CD8-positive, alpha-beta memory T cell (primary cell): ENCODE measurements at regions not wholly inside any gene's neighbourhood (a gene's known extent, or its start where the extent isn't known, plus 50 kb on each side); places are given as distances from the start of the nearest gene placed in this dataset.

Source experiments
- CTCF ChIA-PET: fragments of 350-600 bp; sonication (Branson Sonifier 250); formaldehyde crosslinking; loops from one replicate; lab custom pipeline; 2021; ENCODE audit warnings: antibody characterized with exemption; lab: Charles Lee
- POLR2A ChIA-PET: fragments of 350-600 bp; sonication (Branson Sonifier 250); formaldehyde crosslinking; loops from one replicate; lab custom pipeline; 2021; ENCODE audit warnings: antibody characterized with exemption; lab: Charles Lee
- DNase-seq, 5 donors: peaks; one replicate each; pipeline versions ENCODE4 v3.0.0 to v3.0.0-alpha.2; 2020 to 2022; ENCODE audit warnings: mixed read lengths in 1 of 5
- H3K27ac ChIP-seq: one replicate; pipeline ENCODE4 v1.7.0; 2013; ENCODE audit warnings: low read depth, mild to moderate bottlenecking, low read length, moderate library complexity
- H3K27me3 ChIP-seq: 2 replicates; pipeline ENCODE4 v1.7.0; 2013; ENCODE audit warnings: low read length, mild to moderate bottlenecking; ENCODE audit not compliant: insufficient read depth, poor library complexity, severe bottlenecking
- H3K36me3 ChIP-seq: 2 replicates; pipeline ENCODE4 v1.7.0; 2013; ENCODE audit warnings: mild to moderate bottlenecking, low read length, moderate library complexity; ENCODE audit not compliant: insufficient read depth
- H3K4me1 ChIP-seq: 2 replicates; pipeline ENCODE4 v1.7.0; 2013; ENCODE audit warnings: mild to moderate bottlenecking, low read length, moderate library complexity; ENCODE audit not compliant: insufficient read depth
- H3K4me3 ChIP-seq: 2 replicates; pipeline ENCODE4 v1.7.0; 2013; ENCODE audit warnings: mild to moderate bottlenecking, low read length
- H3K9me3 ChIP-seq: 2 replicates; pipeline ENCODE4 v1.7.0; 2013; ENCODE audit warnings: mild to moderate bottlenecking, low read length
- H3K27ac Mint-ChIP-seq, 8 donors: one replicate each; pipeline ENCODE4 v1.8.0; 2020 to 2021; ENCODE audit warnings: mixed read lengths in 8 of 8, mild to moderate bottlenecking in 6 of 8, inconsistent platforms in 3 of 8, moderate library complexity in 3 of 8
- H3K27me3 Mint-ChIP-seq, 2 donors: one replicate each; pipeline ENCODE4 v1.8.0; 2020 to 2021; ENCODE audit warnings: mixed read lengths in 2 of 2, mild to moderate bottlenecking in 1 of 2, moderate library complexity in 1 of 2
- H3K36me3 Mint-ChIP-seq, 3 donors: one replicate each; pipeline ENCODE4 v1.8.0; 2020 to 2021; ENCODE audit warnings: mixed read lengths in 3 of 3, inconsistent platforms in 1 of 3, mild to moderate bottlenecking in 1 of 3
- H3K4me1 Mint-ChIP-seq, 3 donors: one replicate each; pipeline ENCODE4 v1.8.0; 2020 to 2021; ENCODE audit warnings: mixed read lengths in 3 of 3, inconsistent platforms in 1 of 3, mild to moderate bottlenecking in 1 of 3
- H3K4me3 Mint-ChIP-seq, 7 donors: one replicate each; pipeline ENCODE4 v1.8.0; 2020 to 2021; ENCODE audit warnings: mixed read lengths in 7 of 7, mild to moderate bottlenecking in 6 of 7, moderate library complexity in 4 of 7, inconsistent platforms in 2 of 7
- H3K9me3 Mint-ChIP-seq, 5 donors: one replicate each; pipeline ENCODE4 v1.8.0; 2020 to 2022; ENCODE audit warnings: mixed read lengths in 5 of 5, mild to moderate bottlenecking in 3 of 5, moderate library complexity in 2 of 5, inconsistent platforms in 1 of 5

DNA sequence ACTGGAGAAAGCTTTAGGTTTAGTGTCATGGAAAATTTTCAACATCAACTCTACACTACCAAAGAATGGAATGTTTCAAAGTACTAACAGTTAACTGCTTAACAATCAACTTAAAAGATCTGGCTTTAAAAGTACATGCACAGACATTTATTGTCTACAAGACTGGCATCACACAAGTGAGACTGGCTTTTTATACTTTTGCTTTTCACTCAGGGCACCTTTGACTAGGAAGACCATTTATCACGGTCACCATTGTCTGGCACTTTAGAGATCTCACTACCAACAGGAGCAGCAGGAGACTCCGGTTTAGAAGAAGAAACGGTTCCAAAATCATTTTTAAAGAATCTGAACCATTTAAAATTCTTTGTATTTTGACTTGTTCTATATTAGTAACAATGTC is 812.3 kb downstream of the ADGRL2 start:
- Histone ChIP-seq H3K27me3 (no peaks in the 10 kb centered on the region), H3K9me3 (no peaks in the 10 kb centered on the region), H3K27ac (no peak overlapping the region), H3K4me1 (no peaks in the 10 kb centered on the region), H3K4me3 (no peak overlapping the region), H3K36me3 (no peaks in the 10 kb centered on the region)
- Mint-ChIP-seq H3K27me3 (no peaks in the 10 kb centered on the region), H3K27ac (no peak overlapping the region), H3K4me1 (no peaks in the 10 kb centered on the region), H3K4me3 (no peak overlapping the region), H3K36me3 (no peaks in the 10 kb centered on the region), H3K9me3 (peaks cover 0 to 9% (median 2%) of the 10 kb centered on the region in 5 donors)
- CTCF ChIA-PET: interaction anchor here (1.0 to 1.1 kb wide), 2 partner anchors 8 to 12 kb away, joined by 3 read pairs; no protein-coding TSS in a partner anchor
- POLR2A ChIA-PET: no interaction called here
- DNase-seq: no peak

GRCh38 chr1:82606546-82606945 is 805.8 kb downstream of the ADGRL2 start:
- no peak for DNase-seq
- Histone ChIP-seq H3K4me3 (no peak overlapping the region), H3K36me3 (no peaks in the 10 kb centered on the region), H3K27me3 (no peaks in the 10 kb centered on the region), H3K9me3 (no peaks in the 10 kb centered on the region), H3K4me1 (no peaks in the 10 kb centered on the region), H3K27ac (no peak overlapping the region)
- POLR2A ChIA-PET: no interaction called here
- Mint-ChIP-seq H3K4me1 (no peaks in the 10 kb centered on the region), H3K36me3 (no peaks in the 10 kb centered on the region), H3K4me3 (no peak overlapping the region), H3K27ac (no peak overlapping the region), H3K9me3 (peaks cover 0 to 24% (median 3%) of the 10 kb centered on the region in 5 donors), H3K27me3 (peaks cover 0 to 2% of the 10 kb centered on the region in 2 donors)
- CTCF ChIA-PET: no interaction called here

GRCh38 chr1:82604524-82604923 is 803.8 kb downstream of the ADGRL2 start:
- H3K27me3 Mint-ChIP-seq: peaks cover 0 to 2% of the 10 kb centered on the region in 2 donors
- H3K36me3 ChIP-seq: no peaks in the 10 kb centered on the region
- no peak overlapping the region for H3K4me3 ChIP-seq
- H3K9me3 ChIP-seq: no peaks in the 10 kb centered on the region
- POLR2A ChIA-PET: no interaction called here
- CTCF ChIA-PET: interaction anchor here (1.2 kb wide), 1 partner anchor 9 kb away, joined by 3 read pairs; no protein-coding TSS in a partner anchor
- no peak overlapping the region for H3K27ac ChIP-seq
- peaks cover 0 to 27% (median 2%) of the 10 kb centered on the region in 5 donors for H3K9me3 Mint-ChIP-seq
- H3K36me3 Mint-ChIP-seq: no peaks in the 10 kb centered on the region
- DNase-seq: no peak
- no peak overlapping the region for H3K27ac Mint-ChIP-seq
- no peak overlapping the region for H3K4me3 Mint-ChIP-seq
- H3K27me3 ChIP-seq: no peaks in the 10 kb centered on the region
- H3K4me1 Mint-ChIP-seq: no peaks in the 10 kb centered on the region
- no peaks in the 10 kb centered on the region for H3K4me1 ChIP-seq

- H3K27me3 Mint-ChIP-seq: peaks cover 0 to 2% of the 10 kb centered on the region in 2 donors
- ChIA-PET POLR2A (no interaction called here), CTCF (no interaction called here)
- Histone ChIP-seq H3K36me3 (no peaks in the 10 kb centered on the region), H3K27ac (no peak overlapping the region), H3K4me1 (no peaks in the 10 kb centered on the region), H3K4me3 (no peak overlapping the region), H3K27me3 (no peaks in the 10 kb centered on the region), H3K9me3 (no peaks in the 10 kb centered on the region)
- H3K4me1 Mint-ChIP-seq: no peaks in the 10 kb centered on the region
- DNase-seq: no peak
- no peak overlapping the region for H3K4me3 Mint-ChIP-seq
- H3K9me3 Mint-ChIP-seq: peaks cover 0 to 23% (median 2%) of the 10 kb centered on the region in 5 donors
- H3K27ac Mint-ChIP-seq: no peak overlapping the region
- H3K36me3 Mint-ChIP-seq: no peaks in the 10 kb centered on the region
Observed at GRCh38 chr1:82600314-82600713, 799.6 kb downstream of the ADGRL2 start.

- Histone ChIP-seq H3K27me3 (no peaks in the 10 kb centered on the region), H3K4me1 (no peaks in the 10 kb centered on the region), H3K27ac (no peak overlapping the region), H3K4me3 (no peak overlapping the region), H3K36me3 (no peaks in the 10 kb centered on the region), H3K9me3 (no peaks in the 10 kb centered on the region)
- H3K27me3 Mint-ChIP-seq: no peaks in the 10 kb centered on the region
- H3K9me3 Mint-ChIP-seq: peaks cover 0 to 24% (median 3%) of the 10 kb centered on the region in 5 donors
- DNase-seq: no peak
- H3K4me1 Mint-ChIP-seq: no peaks in the 10 kb centered on the region
- H3K36me3 Mint-ChIP-seq: no peaks in the 10 kb centered on the region
- no peak overlapping the region for H3K4me3 Mint-ChIP-seq
- H3K27ac Mint-ChIP-seq: no peak overlapping the region
- ChIA-PET POLR2A (no interaction called here), CTCF (no interaction called here)
Observed at GRCh38 chr1:82598812-82599211, 798.1 kb downstream of the ADGRL2 start.

- H3K4me1 Mint-ChIP-seq: no peaks in the 10 kb centered on the region
- POLR2A ChIA-PET: no interaction called here
- no peaks in the 10 kb centered on the region for H3K27me3 Mint-ChIP-seq
- H3K36me3 ChIP-seq: no peaks in the 10 kb centered on the region
- H3K9me3 ChIP-seq: no peaks in the 10 kb centered on the region
- H3K4me3 Mint-ChIP-seq: no peak overlapping the region
- CTCF ChIA-PET: no interaction called here
- H3K27ac Mint-ChIP-seq: no peak overlapping the region
- H3K9me3 Mint-ChIP-seq: peaks cover 0 to 21% (median 3%) of the 10 kb centered on the region in 5 donors
- H3K27me3 ChIP-seq: no peaks in the 10 kb centered on the region
- no peak overlapping the region for H3K27ac ChIP-seq
- DNase-seq: no peak
- H3K4me3 ChIP-seq: no peak overlapping the region
- no peaks in the 10 kb centered on the region for H3K36me3 Mint-ChIP-seq
- H3K4me1 ChIP-seq: no peaks in the 10 kb centered on the region
Observed at GRCh38 chr1:82598337-82598736, 797.6 kb downstream of the ADGRL2 start.

DNA sequence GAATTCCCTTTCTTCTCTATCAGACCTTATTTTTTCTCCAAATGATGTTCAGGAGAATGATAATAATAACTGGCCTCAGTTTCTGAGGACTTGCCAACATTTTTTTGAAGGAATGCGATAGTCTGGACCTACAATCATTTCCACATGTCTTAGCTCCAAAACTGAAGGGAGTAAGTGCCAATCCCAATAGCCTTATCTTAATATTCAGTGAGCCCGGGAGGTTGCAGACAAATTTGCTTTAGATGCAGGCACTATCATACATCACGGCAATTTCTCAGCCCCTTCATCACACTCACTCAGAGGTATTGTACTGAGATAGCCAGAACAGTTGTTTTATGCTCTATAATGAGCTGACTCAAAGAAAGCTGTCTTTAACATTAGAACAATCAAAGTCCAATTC is 796.9 kb downstream of the ADGRL2 start:
- Mint-ChIP-seq H3K27ac (no peak overlapping the region), H3K9me3 (peaks cover 0 to 20% (median 6%) of the 10 kb centered on the region in 5 donors), H3K36me3 (no peaks in the 10 kb centered on the region), H3K4me3 (no peak overlapping the region), H3K27me3 (no peaks in the 10 kb centered on the region), H3K4me1 (no peaks in the 10 kb centered on the region)
- CTCF ChIA-PET: no interaction called here
- Histone ChIP-seq H3K27ac (no peak overlapping the region), H3K9me3 (no peaks in the 10 kb centered on the region), H3K4me1 (no peaks in the 10 kb centered on the region), H3K36me3 (no peaks in the 10 kb centered on the region), H3K4me3 (no peak overlapping the region), H3K27me3 (no peaks in the 10 kb centered on the region)
- DNase-seq: no peak
- POLR2A ChIA-PET: no interaction called here

GRCh38 chr1:82597141-82597540 is 796.4 kb downstream of the ADGRL2 start:
- Mint-ChIP-seq H3K36me3 (no peaks in the 10 kb centered on the region), H3K9me3 (peaks cover 3 to 18% (median 6%) of the 10 kb centered on the region in 5 donors), H3K4me3 (no peak overlapping the region), H3K4me1 (no peaks in the 10 kb centered on the region), H3K27me3 (no peaks in the 10 kb centered on the region), H3K27ac (no peak overlapping the region)
- Histone ChIP-seq H3K4me3 (no peak overlapping the region), H3K4me1 (no peaks in the 10 kb centered on the region), H3K27ac (no peak overlapping the region), H3K9me3 (no peaks in the 10 kb centered on the region), H3K27me3 (no peaks in the 10 kb centered on the region), H3K36me3 (no peaks in the 10 kb centered on the region)
- DNase-seq: no peak
- POLR2A ChIA-PET: no interaction called here
- CTCF ChIA-PET: no interaction called here

- H3K27ac ChIP-seq: no peak overlapping the region
- ChIA-PET POLR2A (no interaction called here), CTCF (no interaction called here)
- H3K27me3 ChIP-seq: no peaks in the 10 kb centered on the region
- H3K4me1 Mint-ChIP-seq: no peaks in the 10 kb centered on the region
- no peak overlapping the region for H3K4me3 Mint-ChIP-seq
- no peak overlapping the region for H3K27ac Mint-ChIP-seq
- no peaks in the 10 kb centered on the region for H3K36me3 Mint-ChIP-seq
- H3K36me3 ChIP-seq: no peaks in the 10 kb centered on the region
- H3K4me1 ChIP-seq: no peaks in the 10 kb centered on the region
- H3K27me3 Mint-ChIP-seq: no peaks in the 10 kb centered on the region
- no peak for DNase-seq
- no peaks in the 10 kb centered on the region for H3K9me3 ChIP-seq
- peaks cover 5 to 12% (median 8%) of the 10 kb centered on the region in 5 donors for H3K9me3 Mint-ChIP-seq
- no peak overlapping the region for H3K4me3 ChIP-seq
Observed at GRCh38 chr1:82593561-82593960, 792.8 kb downstream of the ADGRL2 start.
